Astrocyte (in vitro differentiated cells and primary cell): ENCODE measurements at regions not wholly inside any gene's neighbourhood (a gene's known extent, or its start where the extent isn't known, plus 50 kb on each side); places are given as distances from the start of the nearest gene placed in this dataset.

ENCODE experiments used
- CTCF ChIP-seq: IDR thresholded peaks from 2 replicates; pipeline ENCODE4 v1.5.1; 2011; ENCODE audit warnings: low read depth, mild to moderate bottlenecking, inconsistent platforms, low read length, moderate library complexity; ENCODE audit not compliant: insufficient read depth
- EZH2 ChIP-seq: IDR thresholded peaks from 2 replicates; pipeline ENCODE4 v1.6.1; 2012; ENCODE audit warnings: mild to moderate bottlenecking, low read length, inconsistent platforms; ENCODE audit not compliant: insufficient read depth

GRCh38 chr11:21783954-21784353, 408.9 kb upstream of the ANO5 start:
- TF ChIP-seq CTCF, result no peak
- TF ChIP-seq EZH2, result no peak
